GM19452 (cell line): ENCODE measurements at regions not wholly inside any gene's neighbourhood (a gene's known extent, or its start where the extent isn't known, plus 50 kb on each side); places are given as distances from the start of the nearest gene placed in this dataset.

Experiments
- ATAC-seq: cut with Tn5 transposase; IDR thresholded peaks from one replicate; pipeline ENCODE4 v1.9.1; 2021; ENCODE audit not compliant: unreplicated experiment

- ATAC-seq: no peak
Observed at GRCh38 chr2:139177041-139177440, 396.9 kb upstream of the NXPH2 start.

GRCh38 chr2:139175510-139175909 is 395.3 kb upstream of the NXPH2 start:
- no peak for ATAC-seq

GRCh38 chr2:139170406-139170805 is 390.2 kb upstream of the NXPH2 start:
- no peak for ATAC-seq

- no peak for ATAC-seq
Observed at GRCh38 chr2:139165601-139166000, 385.4 kb upstream of the NXPH2 start.

DNA sequence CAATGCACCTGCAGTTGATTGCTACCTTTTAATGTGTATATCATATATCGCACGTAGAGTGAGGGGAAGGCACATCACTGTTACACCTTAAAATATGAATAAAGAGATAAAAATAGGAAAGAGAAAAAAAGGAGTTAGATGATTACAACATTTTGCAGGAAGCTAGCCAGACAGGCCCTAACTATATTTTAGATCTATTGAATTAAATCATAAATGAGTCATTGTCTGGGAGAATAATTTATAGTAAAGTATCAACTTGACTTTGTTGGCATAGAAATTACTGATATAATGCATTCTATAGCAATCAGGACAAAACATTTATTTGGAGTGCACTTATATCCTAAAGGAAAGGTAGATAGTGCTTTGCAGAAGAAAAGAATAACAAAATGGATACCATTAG is 384.9 kb upstream of the NXPH2 start:
- ATAC-seq: no peak

- ATAC-seq: no peak
Observed at GRCh38 chr2:139162957-139163356, 382.8 kb upstream of the NXPH2 start.

DNA sequence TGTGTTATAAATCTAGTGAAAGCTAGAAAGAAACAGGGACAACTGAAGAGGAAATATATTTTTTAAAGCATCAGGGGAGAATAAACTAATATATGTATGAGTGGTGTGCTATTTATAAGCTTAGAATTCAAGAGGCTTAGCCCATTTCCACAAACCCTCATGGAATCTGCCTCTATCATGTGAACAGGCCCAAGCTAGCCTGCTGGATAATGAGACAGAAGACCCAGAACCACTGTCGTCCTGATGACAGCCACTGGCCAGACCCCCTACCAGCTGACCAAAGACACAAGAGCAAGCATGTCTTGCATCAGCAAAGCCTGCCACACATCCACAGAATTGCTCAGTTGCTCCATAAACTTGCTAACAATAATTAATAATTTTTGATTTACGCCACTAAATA is 382.3 kb upstream of the NXPH2 start:
- ATAC-seq: no peak

DNA sequence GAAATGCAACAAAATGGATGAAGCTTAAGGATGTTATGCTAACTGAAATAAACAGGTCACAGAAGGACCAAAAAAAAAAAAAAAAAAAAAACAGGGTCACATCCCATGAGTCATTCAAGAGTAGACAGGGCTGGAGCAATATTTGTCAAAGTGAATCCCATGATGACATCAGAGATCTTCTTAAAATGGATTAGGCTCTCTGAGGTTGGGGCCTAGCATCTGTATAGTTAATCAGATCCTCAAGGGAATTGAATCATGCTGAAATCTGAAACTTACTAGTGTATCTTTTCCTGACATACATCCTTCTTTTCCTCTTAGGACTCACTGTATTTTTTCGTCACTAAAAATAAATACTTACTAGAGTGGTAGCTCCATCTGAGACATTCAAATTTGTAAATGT is 380.6 kb upstream of the NXPH2 start:
- ATAC-seq: no peak

GRCh38 chr2:139159177-139159576 is 379.0 kb upstream of the NXPH2 start:
- no peak for ATAC-seq

DNA sequence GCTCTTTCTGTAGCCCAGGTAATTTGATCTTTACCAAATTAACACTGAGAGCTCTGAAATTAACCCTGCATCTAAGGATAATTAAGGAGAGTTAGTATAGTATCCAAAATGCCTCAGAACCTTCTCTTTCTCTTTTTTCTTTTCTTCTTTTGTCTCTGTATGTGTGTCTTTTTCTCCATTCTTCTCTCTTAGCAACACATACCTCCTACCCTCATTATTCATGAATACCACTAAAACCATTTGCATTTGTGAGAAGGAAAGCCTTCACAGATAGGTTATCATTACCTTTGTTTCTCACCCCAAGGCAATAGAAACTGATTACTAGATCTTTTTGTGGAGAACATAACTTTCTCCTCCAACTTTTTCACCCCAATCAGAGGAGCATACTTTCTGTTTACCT is 376.5 kb upstream of the NXPH2 start:
- no peak for ATAC-seq

- ATAC-seq: no peak
Observed at GRCh38 chr2:139155991-139156390, 375.8 kb upstream of the NXPH2 start.

DNA sequence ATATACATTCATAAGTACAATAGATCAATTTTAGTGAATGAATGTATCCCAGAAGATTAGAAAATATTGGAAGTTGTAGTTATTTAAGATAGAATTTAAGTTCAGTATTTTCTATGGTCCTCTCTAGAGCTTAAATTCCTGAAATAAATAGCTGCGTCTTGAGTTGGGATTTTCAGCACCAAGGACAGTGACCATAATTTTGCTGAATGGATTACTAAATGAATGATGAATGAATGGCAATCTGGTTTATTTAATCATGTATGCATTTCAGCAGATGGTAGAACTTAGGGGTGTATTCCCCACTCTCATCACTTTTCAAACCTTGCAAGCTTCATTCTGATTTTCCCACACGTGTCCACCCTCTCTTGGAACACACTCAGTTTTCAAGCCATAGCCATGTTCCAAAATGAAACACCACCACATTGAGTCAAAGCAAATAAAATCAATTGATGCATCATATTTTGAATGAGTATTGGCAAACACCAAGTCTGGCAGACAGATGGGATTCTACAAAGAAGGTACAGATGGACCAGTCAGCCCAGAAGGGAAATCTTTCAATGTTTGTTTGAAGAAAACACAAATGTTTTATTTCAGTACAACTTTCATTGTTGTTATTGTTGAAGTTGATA is 362.2 kb upstream of the NXPH2 start:
- no peak for ATAC-seq

DNA sequence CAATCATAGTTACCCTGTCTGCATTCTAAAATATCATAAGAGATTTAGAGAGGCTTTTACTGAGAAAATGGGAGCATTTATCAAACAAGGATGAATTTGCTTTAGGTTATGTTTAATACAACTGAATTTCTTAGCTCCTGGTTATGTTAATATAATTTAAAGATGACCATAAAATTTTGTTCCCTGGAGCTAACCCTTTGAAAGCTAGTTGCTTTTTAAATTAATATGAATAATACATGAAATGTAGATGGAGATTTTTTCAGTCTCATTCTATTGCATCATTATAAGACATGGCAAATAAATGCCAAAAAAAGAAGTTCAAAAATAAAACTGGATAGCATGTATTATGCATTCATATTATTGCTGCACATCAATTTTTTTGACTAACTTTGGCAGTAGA is 344.1 kb upstream of the NXPH2 start:
- ATAC-seq: no peak

- ATAC-seq: no peak
Observed at GRCh38 chr2:139123795-139124194, 343.6 kb upstream of the NXPH2 start.

GRCh38 chr2:139122711-139123158 is 342.5 kb upstream of the NXPH2 start:
- ATAC-seq: no peak

- ATAC-seq: no peak
Observed at GRCh38 chr2:139099721-139100120, 319.5 kb upstream of the NXPH2 start.

GRCh38 chr2:139098961-139099360 is 318.8 kb upstream of the NXPH2 start:
- no peak for ATAC-seq

DNA sequence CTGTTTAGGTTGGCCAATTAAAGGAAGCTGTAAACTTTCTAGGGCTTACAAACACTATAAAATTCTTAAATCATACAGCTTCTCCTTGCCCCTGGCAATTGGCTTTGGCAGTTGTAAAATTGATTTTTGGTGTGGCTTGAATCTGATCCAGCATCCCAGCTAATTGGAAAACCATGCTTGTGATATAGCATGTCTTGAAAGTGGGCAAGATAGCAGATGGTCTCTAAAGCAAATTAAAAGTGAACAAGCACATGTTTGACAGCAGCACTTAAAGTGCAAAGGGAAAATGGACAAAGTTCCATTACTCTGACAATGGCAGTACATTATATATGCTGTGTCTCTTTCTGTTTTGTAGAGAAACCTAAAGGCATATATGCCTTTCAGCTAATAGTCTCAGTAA is 302.9 kb upstream of the NXPH2 start:
- no peak for ATAC-seq

GRCh38 chr2:139080244-139080643 is 300.1 kb upstream of the NXPH2 start:
- no peak for ATAC-seq

- ATAC-seq: no peak
Observed at GRCh38 chr2:139079311-139079710, 299.1 kb upstream of the NXPH2 start.

- ATAC-seq: no peak
Observed at GRCh38 chr2:139078376-139078775, 298.2 kb upstream of the NXPH2 start.

DNA sequence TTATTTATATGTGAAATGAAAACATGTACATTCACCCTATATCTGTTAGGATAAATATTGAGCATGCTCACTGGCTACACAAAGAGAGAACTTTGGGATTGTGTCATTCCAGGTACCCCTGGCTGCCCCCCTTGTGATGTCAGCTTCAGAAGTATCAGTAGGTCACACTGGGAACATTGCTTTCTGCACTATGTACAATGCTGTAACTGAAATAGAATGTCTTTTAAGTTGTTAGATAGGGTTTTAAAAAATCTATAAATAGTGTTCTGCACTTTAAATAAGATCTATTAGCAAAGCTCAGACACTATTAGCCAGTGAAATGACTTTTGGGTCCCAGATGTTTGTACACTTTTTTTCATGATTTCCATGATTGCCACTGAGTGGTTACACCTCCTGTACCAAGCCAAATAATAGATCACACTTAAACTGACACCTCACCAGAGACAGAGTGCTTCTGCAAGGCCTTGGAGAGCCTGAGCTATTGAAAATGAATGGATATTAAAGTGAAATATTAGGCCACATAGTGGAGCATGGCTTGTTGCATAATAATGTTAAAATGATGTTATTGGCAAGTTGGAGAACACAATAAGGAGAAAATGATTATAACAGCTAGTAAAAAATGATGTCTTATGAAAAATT is 297.0 kb upstream of the NXPH2 start:
- ATAC-seq: no peak

GRCh38 chr2:139067874-139068273 is 287.7 kb upstream of the NXPH2 start:
- ATAC-seq: no peak
